Astrocyte of the spinal cord (primary cell): ENCODE measurements at regions not wholly inside any gene's neighbourhood (a gene's known extent, or its start where the extent isn't known, plus 50 kb on each side); places are given as distances from the start of the nearest gene placed in this dataset.
A peak's percentile ranks its signal among the peaks of the same experiment; 100 is the strongest.

Source experiments
- DNase-seq: peaks from one replicate; pipeline ENCODE4 v3.0.0; 2011; ENCODE audit warnings: low read depth, low spot score
- H3K4me3 ChIP-seq: 2 replicates; pipeline ENCODE4 v1.5.1; 2011; ENCODE audit warnings: low read depth, mild to moderate bottlenecking, low read length, moderate library complexity
- CTCF ChIP-seq: IDR thresholded peaks from 2 replicates; pipeline ENCODE4 v1.5.1; 2012; ENCODE audit warnings: low read depth, mild to moderate bottlenecking, low read length, inconsistent platforms
- in situ Hi-C: cut with HindIII; loops from 2 replicates; pipeline ENCODE4 v1.10.0; 2017; ENCODE audit warnings: low sequenced_read_pairs

GRCh38 chr4:156690572-156690971, 281.0 kb downstream of the PDGFC start:
- in situ Hi-C loops = no loop called here
- DNase-seq = no peak
- no peak overlapping the region for H3K4me3 ChIP-seq
- TF ChIP-seq CTCF = no peak

GRCh38 chr4:156686120-156686519, 285.5 kb downstream of the PDGFC start:
- in situ Hi-C loops = no loop called here
- H3K4me3 ChIP-seq = no peak overlapping the region

DNA sequence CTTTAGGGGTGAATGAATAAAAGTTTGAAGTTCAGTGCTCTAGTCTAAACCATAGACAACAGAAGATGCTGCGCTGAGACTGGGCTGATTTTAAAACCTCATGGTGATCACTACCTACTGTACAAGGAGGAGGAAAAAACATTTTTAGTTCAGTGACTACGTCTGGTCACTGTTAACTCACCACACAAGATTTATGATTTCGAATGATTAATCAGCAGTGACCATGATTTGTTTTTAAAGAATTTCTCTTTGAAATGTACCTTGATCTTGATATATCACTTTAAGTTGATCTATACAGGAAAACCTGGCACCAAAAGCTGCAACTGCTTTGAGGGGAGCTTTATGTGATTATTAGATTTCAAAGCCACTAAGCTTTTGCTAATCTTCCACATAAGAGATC, 286.3 kb downstream of the PDGFC start:
- H3K4me3 ChIP-seq = no peak overlapping the region
- in situ Hi-C loops = no loop called here
- no peak for TF ChIP-seq CTCF
- no peak for DNase-seq

More at GRCh38 chr4:156686120-156686519, 285.5 kb downstream of the PDGFC start:
- no peak for TF ChIP-seq CTCF
- peak; percentile 97 for DNase-seq

- in situ Hi-C loops = no loop called here
- TF ChIP-seq CTCF = no peak
- H3K4me3 ChIP-seq = no peak overlapping the region
- no peak for DNase-seq
These were observed 293.9 kb downstream of the PDGFC start for GRCh38 chr4:156677656-156678055.

GRCh38 chr4:156677131-156677531, 294.5 kb downstream of the PDGFC start:
- H3K4me3 ChIP-seq = no peak overlapping the region
- in situ Hi-C loops = no loop called here
- peak; percentile 61 for DNase-seq
- peak; percentile 38 for TF ChIP-seq CTCF

- TF ChIP-seq CTCF = no peak
- in situ Hi-C loops = no loop called here
- no peak overlapping the region for H3K4me3 ChIP-seq
- no peak for DNase-seq
These were observed 295.3 kb downstream of the PDGFC start for GRCh38 chr4:156676116-156676851.

DNA sequence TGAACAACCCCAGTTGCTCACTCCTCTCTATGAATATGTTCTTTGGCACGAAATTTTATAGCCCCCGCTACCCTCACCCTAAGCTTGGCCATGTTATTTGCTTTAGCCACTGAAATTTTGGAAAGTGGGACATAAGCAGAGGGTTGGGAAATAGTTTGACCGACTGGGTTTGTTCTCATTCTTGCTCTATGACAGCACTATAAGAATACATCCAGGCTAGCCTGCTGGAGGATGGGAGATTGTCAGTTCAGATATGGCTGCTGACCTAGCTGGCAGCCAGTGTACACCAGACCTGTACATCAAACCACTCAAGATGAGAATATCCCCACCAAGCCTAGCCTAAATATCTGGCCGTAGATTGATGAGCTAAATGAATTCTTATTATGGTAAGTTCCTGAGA, 298.1 kb downstream of the PDGFC start:
- in situ Hi-C loops = no loop called here
- DNase-seq = peak; percentile 15
- H3K4me3 ChIP-seq = no peak overlapping the region
- TF ChIP-seq CTCF = no peak
